ENCODE measurements at regions not wholly inside any gene's neighbourhood (a gene's known extent, or its start where the extent isn't known, plus 50 kb on each side); places are given as distances from the start of the nearest gene placed in this dataset.

- no peak overlapping the region for H3K4me3 ChIP-seq (ENCODE audit: low read depth, low read length)
- DNase-seq (ENCODE audit: low read depth) = no peak
- TF ChIP-seq, protein P1, sequence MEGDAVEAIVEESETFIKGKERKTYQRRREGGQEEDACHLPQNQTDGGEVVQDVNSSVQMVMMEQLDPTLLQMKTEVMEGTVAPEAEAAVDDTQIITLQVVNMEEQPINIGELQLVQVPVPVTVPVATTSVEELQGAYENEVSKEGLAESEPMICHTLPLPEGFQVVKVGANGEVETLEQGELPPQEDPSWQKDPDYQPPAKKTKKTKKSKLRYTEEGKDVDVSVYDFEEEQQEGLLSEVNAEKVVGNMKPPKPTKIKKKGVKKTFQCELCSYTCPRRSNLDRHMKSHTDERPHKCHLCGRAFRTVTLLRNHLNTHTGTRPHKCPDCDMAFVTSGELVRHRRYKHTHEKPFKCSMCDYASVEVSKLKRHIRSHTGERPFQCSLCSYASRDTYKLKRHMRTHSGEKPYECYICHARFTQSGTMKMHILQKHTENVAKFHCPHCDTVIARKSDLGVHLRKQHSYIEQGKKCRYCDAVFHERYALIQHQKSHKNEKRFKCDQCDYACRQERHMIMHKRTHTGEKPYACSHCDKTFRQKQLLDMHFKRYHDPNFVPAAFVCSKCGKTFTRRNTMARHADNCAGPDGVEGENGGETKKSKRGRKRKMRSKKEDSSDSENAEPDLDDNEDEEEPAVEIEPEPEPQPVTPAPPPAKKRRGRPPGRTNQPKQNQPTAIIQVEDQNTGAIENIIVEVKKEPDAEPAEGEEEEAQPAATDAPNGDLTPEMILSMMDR (IDR thresholded peaks at IDR 0.05; ENCODE audit: control insufficient read depth, extremely low read depth, insufficient read depth) = no peak
These were observed 326.5 kb downstream of the BCL11A start for GRCh38 chr2:60226943-60227342.

- TF ChIP-seq, protein P1 (IDR thresholded peaks at IDR 0.05; ENCODE audit: control insufficient read depth, extremely low read depth, insufficient read depth) = no peak
- DNase-seq (ENCODE audit: low read depth) = no peak
- no peak overlapping the region for H3K4me3 ChIP-seq (ENCODE audit: low read depth, low read length)
These were observed 327.3 kb downstream of the BCL11A start for GRCh38 chr2:60226191-60226590.

DNA sequence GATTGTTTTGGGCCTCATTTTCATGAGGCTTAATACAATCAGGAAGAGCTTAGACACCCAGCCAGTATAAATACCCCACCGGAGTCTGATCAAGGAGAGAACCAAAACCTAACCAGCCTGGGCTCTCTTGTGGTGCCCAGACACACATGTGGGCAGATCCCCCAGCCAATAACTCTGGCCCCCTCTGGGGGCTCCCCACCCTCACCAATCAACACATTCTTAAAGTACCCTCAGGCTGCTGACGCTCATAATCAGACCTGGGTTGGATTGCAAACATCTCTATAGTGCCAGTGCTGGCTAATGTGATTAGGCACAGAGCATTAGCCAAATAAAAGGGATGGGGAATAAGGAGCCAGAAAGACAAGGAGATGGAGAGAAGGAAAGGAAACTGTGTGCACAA is 329.6 kb downstream of the BCL11A start:
- DNase-seq (ENCODE audit: low read depth) = no peak
- H3K4me3 ChIP-seq (ENCODE audit: low read depth, low read length) = no peak overlapping the region
- TF ChIP-seq, protein P1 (IDR thresholded peaks at IDR 0.05; ENCODE audit: control insufficient read depth, extremely low read depth, insufficient read depth) = no peak

GRCh38 chr2:60221098-60221497 is 332.4 kb downstream of the BCL11A start:
- TF ChIP-seq, protein P1 (IDR thresholded peaks at IDR 0.05; ENCODE audit: control insufficient read depth, extremely low read depth, insufficient read depth) = no peak
- no peak overlapping the region for H3K4me3 ChIP-seq (ENCODE audit: low read depth, low read length)
- DNase-seq (ENCODE audit: low read depth) = no peak

DNA sequence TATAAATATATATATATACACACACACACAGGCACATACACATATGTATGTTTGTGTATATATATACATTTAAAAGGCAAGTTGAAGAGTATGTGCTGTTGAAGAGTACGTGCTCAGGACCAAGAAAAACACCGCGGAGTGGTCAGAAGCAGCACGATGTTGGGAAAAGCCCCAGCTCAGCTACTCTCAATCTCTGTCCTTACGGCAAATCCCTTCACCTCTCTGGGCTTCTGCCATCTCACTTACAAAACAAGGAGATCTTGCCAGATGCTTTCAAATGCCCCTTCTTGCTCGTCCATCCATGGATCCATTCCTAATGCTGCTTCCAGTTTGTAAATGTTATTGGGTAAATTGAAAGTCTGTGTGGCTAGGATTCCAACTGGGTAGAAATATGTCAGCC is 333.9 kb downstream of the BCL11A start:
- no peak for DNase-seq (ENCODE audit: low read depth)
- TF ChIP-seq, protein P1 (IDR thresholded peaks at IDR 0.05; ENCODE audit: control insufficient read depth, extremely low read depth, insufficient read depth) = no peak
- H3K4me3 ChIP-seq (ENCODE audit: low read depth, low read length) = no peak overlapping the region

GRCh38 chr2:60216452-60216995 is 336.9 kb downstream of the BCL11A start:
- H3K4me3 ChIP-seq (ENCODE audit: low read depth, low read length) = no peak overlapping the region
- TF ChIP-seq, protein P1 (IDR thresholded peaks at IDR 0.05; ENCODE audit: control insufficient read depth, extremely low read depth, insufficient read depth) = no peak
- no peak for DNase-seq (ENCODE audit: low read depth)

DNA sequence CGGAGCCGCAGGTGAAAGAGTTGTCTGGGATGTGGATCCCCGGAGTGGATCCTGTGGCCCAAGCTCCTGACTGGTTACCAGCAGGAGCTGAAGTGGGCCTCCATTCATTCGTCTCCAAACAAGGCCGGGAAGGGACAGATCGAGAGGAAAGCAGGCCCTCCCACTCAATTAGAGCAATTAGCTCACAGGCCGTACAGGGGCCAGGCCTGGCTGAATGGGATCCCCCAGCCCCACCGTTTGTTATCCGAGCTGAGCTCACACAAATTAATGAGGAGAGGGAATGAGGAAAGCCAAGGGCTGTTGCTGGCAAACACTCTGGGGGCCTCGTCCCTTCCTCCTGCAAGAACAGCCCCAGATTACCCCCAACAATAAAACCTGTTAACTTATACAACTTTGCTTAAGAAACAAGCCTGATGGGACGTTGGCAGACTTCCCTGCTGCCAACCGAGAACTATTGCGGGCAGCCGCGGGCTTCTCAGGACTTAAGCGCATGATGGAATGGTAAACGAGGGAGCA is 338.0 kb downstream of the BCL11A start:
- no peak overlapping the region for H3K4me3 ChIP-seq (ENCODE audit: low read depth, low read length)
- no peak for DNase-seq (ENCODE audit: low read depth)
- TF ChIP-seq, protein P1 (IDR thresholded peaks at IDR 0.05; ENCODE audit: control insufficient read depth, extremely low read depth, insufficient read depth) = no peak
